A673 (cell line): ENCODE measurements at regions not wholly inside any gene's neighbourhood (a gene's known extent, or its start where the extent isn't known, plus 50 kb on each side); places are given as distances from the start of the nearest gene placed in this dataset.
"Not testable (repeated sequence)": the region's sequence is repeated elsewhere in the genome, so short reads cannot be mapped to it uniquely, and the experiment has no call there.

Experiments
- BruUV-seq: library from RNA; stranded (reverse); fragments of 400-500 nt; replicated peaks from 2 replicates; lab custom pipeline; 2021; lab: Mats Ljungman, UMichigan
- CTCF ChIA-PET: fragments of 300-600 bp; sonication (Branson Sonifier 250); formaldehyde crosslinking; loops from one replicate; lab custom pipeline; 2022; ENCODE audit warnings: antibody characterized with exemption; lab: Charles Lee
- POLR2A ChIA-PET: fragments of 300-600 bp; sonication (Branson Sonifier 250); formaldehyde crosslinking; loops from one replicate; lab custom pipeline; 2022; ENCODE audit warnings: antibody characterized with exemption; ENCODE audit not compliant: low non-redundant PET; lab: Charles Lee
- DNase-seq: peaks from one replicate; pipeline ENCODE4 v3.0.0-alpha.2; 2015; ENCODE audit warnings: low spot score
- H3K27ac ChIP-seq: fragments of 200-600 bp; sonication (generic); 2 replicates; pipeline ENCODE4 v1.5.1; 2016; ENCODE audit warnings: mixed run types, low read depth, mild to moderate bottlenecking, mixed read lengths, antibody characterized with exemption, low read length; ENCODE audit not compliant: poor library complexity, severe bottlenecking
- H3K27me3 ChIP-seq: fragments of 200-600 bp; sonication (generic); replicated peaks from 2 replicates; pipeline ENCODE4 v1.6.1; 2017; ENCODE audit warnings: mixed run types, low read depth, mild to moderate bottlenecking, mixed read lengths, antibody characterized with exemption, low read length; ENCODE audit not compliant: insufficient read depth, poor library complexity
- H3K36me3 ChIP-seq: fragments of 200-600 bp; sonication (generic); 2 replicates; pipeline ENCODE4 v1.6.1; 2016; ENCODE audit warnings: mixed run types, mild to moderate bottlenecking, mixed read lengths, antibody characterized with exemption, low read length; ENCODE audit not compliant: insufficient read depth, poor library complexity, severe bottlenecking
- H3K4me1 ChIP-seq: fragments of 200-600 bp; sonication (generic); 2 replicates; pipeline ENCODE4 v1.6.1; 2017; ENCODE audit warnings: mixed run types, mild to moderate bottlenecking, mixed read lengths, antibody characterized with exemption, low read length; ENCODE audit not compliant: insufficient read depth, poor library complexity, severe bottlenecking
- H3K4me3 ChIP-seq: fragments of 200-600 bp; sonication (generic); 2 replicates; pipeline ENCODE4 v1.5.1; 2016; ENCODE audit warnings: low read depth, mixed run types, mild to moderate bottlenecking, mixed read lengths, low read length; ENCODE audit not compliant: poor library complexity, severe bottlenecking
- H3K9me3 ChIP-seq: fragments of 200-600 bp; sonication (generic); 2 replicates; pipeline ENCODE4 v1.6.1; 2016; ENCODE audit warnings: mixed run types, low read depth, mild to moderate bottlenecking, mixed read lengths, antibody characterized with exemption, low read length; ENCODE audit not compliant: poor library complexity, severe bottlenecking
- EZH2 ChIP-seq: fragments of 200-600 bp; sonication (generic); IDR thresholded peaks from 2 replicates; pipeline ENCODE4 v1.6.1; 2017; ENCODE audit warnings: borderline replicate concordance, low read depth, mild to moderate bottlenecking, mixed read lengths, antibody characterized with exemption, low read length; ENCODE audit not compliant: poor library complexity, severe bottlenecking
- intact Hi-C: fragments of 100-400 bp; cut with micrococcal nuclease; formaldehyde crosslinking; loops from one replicate; pipeline ENCODE4 v1.10.0; 2022; ENCODE audit not compliant: unreplicated experiment
- TF ChIP-seq, protein P1 (sequence below): fragments of 300-800, 200-600 bp; sonication (generic); conservative IDR thresholded peaks from 2 replicates; pipeline ENCODE4 v1.5.1; 2017; ENCODE audit warnings: low read depth, mild to moderate bottlenecking, antibody characterized with exemption, low read length, moderate library complexity, mixed read lengths

- no peaks in the 10 kb centered on the region for H3K9me3 ChIP-seq
- BruUV-seq = no TSS peak
- no peak overlapping the region for H3K4me3 ChIP-seq
- H3K27ac ChIP-seq = no peak overlapping the region
- H3K36me3 ChIP-seq = no peaks in the 10 kb centered on the region
- CTCF ChIA-PET = no interaction called here
- TF ChIP-seq EZH2 = no peak
- TF ChIP-seq, protein P1, sequence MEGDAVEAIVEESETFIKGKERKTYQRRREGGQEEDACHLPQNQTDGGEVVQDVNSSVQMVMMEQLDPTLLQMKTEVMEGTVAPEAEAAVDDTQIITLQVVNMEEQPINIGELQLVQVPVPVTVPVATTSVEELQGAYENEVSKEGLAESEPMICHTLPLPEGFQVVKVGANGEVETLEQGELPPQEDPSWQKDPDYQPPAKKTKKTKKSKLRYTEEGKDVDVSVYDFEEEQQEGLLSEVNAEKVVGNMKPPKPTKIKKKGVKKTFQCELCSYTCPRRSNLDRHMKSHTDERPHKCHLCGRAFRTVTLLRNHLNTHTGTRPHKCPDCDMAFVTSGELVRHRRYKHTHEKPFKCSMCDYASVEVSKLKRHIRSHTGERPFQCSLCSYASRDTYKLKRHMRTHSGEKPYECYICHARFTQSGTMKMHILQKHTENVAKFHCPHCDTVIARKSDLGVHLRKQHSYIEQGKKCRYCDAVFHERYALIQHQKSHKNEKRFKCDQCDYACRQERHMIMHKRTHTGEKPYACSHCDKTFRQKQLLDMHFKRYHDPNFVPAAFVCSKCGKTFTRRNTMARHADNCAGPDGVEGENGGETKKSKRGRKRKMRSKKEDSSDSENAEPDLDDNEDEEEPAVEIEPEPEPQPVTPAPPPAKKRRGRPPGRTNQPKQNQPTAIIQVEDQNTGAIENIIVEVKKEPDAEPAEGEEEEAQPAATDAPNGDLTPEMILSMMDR = no peak
- no peak for DNase-seq
- intact Hi-C loops = no loop called here
- no peaks in the 10 kb centered on the region for H3K4me1 ChIP-seq
- no peaks in the 10 kb centered on the region for H3K27me3 ChIP-seq
- POLR2A ChIA-PET = no interaction called here
These were observed 51.4 kb downstream of the SLC41A2 start for GRCh38 chr12:104906695-104907094.

GRCh38 chr12:104905446-104905845, 52.6 kb downstream of the SLC41A2 start:
- POLR2A ChIA-PET, CTCF ChIA-PET, H3K4me1 ChIP-seq, H3K4me3 ChIP-seq, BruUV-seq, H3K27ac ChIP-seq, DNase-seq, H3K36me3 ChIP-seq, H3K9me3 ChIP-seq, intact Hi-C loops, H3K27me3 ChIP-seq: not testable (repeated sequence)

GRCh38 chr12:104903648-104904423, 54.3 kb downstream of the SLC41A2 start:
- H3K27me3 ChIP-seq = peaks cover 3% of the 10 kb centered on the region
- H3K9me3 ChIP-seq = no peaks in the 10 kb centered on the region
- H3K4me3 ChIP-seq = no peak overlapping the region
- no peaks in the 10 kb centered on the region for H3K36me3 ChIP-seq
- BruUV-seq = no TSS peak
- no peaks in the 10 kb centered on the region for H3K4me1 ChIP-seq
- CTCF ChIA-PET = no interaction called here
- DNase-seq = no peak
- intact Hi-C loops = no loop called here
- no peak overlapping the region for H3K27ac ChIP-seq
- POLR2A ChIA-PET = no interaction called here
- TF ChIP-seq, protein P1 = no peak
- no peak for TF ChIP-seq EZH2

- Histone ChIP-seq H3K9me3 (no peaks in the 10 kb centered on the region), H3K4me1 (no peaks in the 10 kb centered on the region), H3K27me3 (peaks cover 3% of the 10 kb centered on the region), H3K4me3 (no peak overlapping the region), H3K27ac (no peak overlapping the region), H3K36me3 (no peaks in the 10 kb centered on the region)
- BruUV-seq = no TSS peak
- CTCF ChIA-PET = no interaction called here
- intact Hi-C loops = no loop called here
- POLR2A ChIA-PET = no interaction called here
- no peak for DNase-seq
- no peak for TF ChIP-seq EZH2
- TF ChIP-seq, protein P1 = no peak
These were observed 56.0 kb downstream of the SLC41A2 start for GRCh38 chr12:104902125-104902524.
